K562 (cell line): ENCODE measurements at regions not wholly inside any gene's neighbourhood (a gene's known extent, or its start where the extent isn't known, plus 50 kb on each side); places are given as distances from the start of the nearest gene placed in this dataset.

Source experiments
- ATAC-seq: fragments of 200-7000 bp; cut with Tn5 transposase; 3 replicates; pipeline ENCODE4 v1.9.1; 2020; ENCODE audit warnings: moderate library complexity
- BruUV-seq: library from RNA; stranded (reverse); fragments of 400-500 nt; replicated peaks from 2 replicates; lab custom pipeline; 2021; lab: Mats Ljungman, UMichigan
- CTCF ChIA-PET: fragments of 300-600 bp; formaldehyde crosslinking; extraction: SDS; loops from one replicate; lab custom pipeline; 2021; ENCODE audit warnings: low intra/inter-chr PET ratio; lab: Yijun Ruan, JAX
- POLR2A ChIA-PET: fragments of 300-600, 350-650 bp; sonication (Branson Sonifier 250); formaldehyde crosslinking; extraction: SDS; loops from one replicate; lab custom pipeline; 2021; ENCODE audit warnings: antibody characterized with exemption, inconsistent platforms; lab: Yijun Ruan, JAX
- DNase-seq, 4 experiments: peaks; one replicate each; pipeline versions ENCODE4 v3.0.0 to v3.0.0-alpha.2; 2011 to 2018; ENCODE audit warnings: low spot score in 3 of 4, mixed read lengths in 3 of 4; ENCODE audit errors: extremely low read depth in 1 of 4
- FAIRE-seq: peaks from 2 replicates; lab custom pipeline; 2011; peaks lifted over from hg19 to GRCh38; lab: Jason Lieb, UNC
- H2AFZ ChIP-seq: 2 replicates; pipeline ENCODE4 v1.6.0; 2011; ENCODE audit warnings: low read depth, low read length, control low read depth, inconsistent platforms
- H3K27ac ChIP-seq: fragments of 200-600 bp; 3 replicates; pipeline ENCODE4 v1.8.0; 2011; ENCODE audit warnings: low read depth, mild to moderate bottlenecking, control low read depth, inconsistent platforms, low read length, moderate library complexity, mixed read lengths; ENCODE audit errors: extremely low read depth
- H3K27me3 ChIP-seq, 2 experiments: fragments of 300-600 bp in 1 of 2; 2 replicates in 1 of 2; 3 replicates in 1 of 2; pipeline versions ENCODE4 v1.6.0 to v1.8.0; 2011; ENCODE audit warnings: inconsistent platforms in 2 of 2, low read length in 2 of 2, mild to moderate bottlenecking in 1 of 2, mixed read lengths in 1 of 2, moderate library complexity in 1 of 2; ENCODE audit not compliant: control insufficient read depth in 2 of 2, insufficient read depth in 2 of 2
- H3K36me3 ChIP-seq: fragments of 300-600 bp; 3 replicates; pipeline ENCODE4 v1.8.0; 2011; ENCODE audit warnings: mild to moderate bottlenecking, low read length, inconsistent platforms; ENCODE audit not compliant: control insufficient read depth, insufficient read depth
- H3K4me1 ChIP-seq, 2 experiments: fragments of 200-600 bp in 1 of 2; replicated peaks in 1 of 2; 2 replicates in 1 of 2; 3 replicates in 1 of 2; pipeline versions ENCODE4 v1.5.1 to v1.8.0; 2011; ENCODE audit warnings: inconsistent platforms in 2 of 2, low read length in 2 of 2, mild to moderate bottlenecking in 1 of 2, mixed read lengths in 1 of 2, moderate library complexity in 1 of 2; ENCODE audit not compliant: control insufficient read depth in 2 of 2, insufficient read depth in 2 of 2
- H3K4me2 ChIP-seq: 2 replicates; pipeline ENCODE4 v1.6.1; 2011; ENCODE audit warnings: low read length, control low read depth, inconsistent platforms, mixed read lengths; ENCODE audit not compliant: insufficient read depth
- H3K4me3 ChIP-seq: fragments of 200-600 bp; sonication (generic), shearing (Covaris generic); 2 replicates; pipeline ENCODE4 v1.5.1; 2016; ENCODE audit warnings: control low read depth, inconsistent platforms
- H3K79me2 ChIP-seq: fragments of 200-600 bp; 3 replicates; pipeline ENCODE4 v1.8.0; 2011; ENCODE audit warnings: low read length, inconsistent platforms; ENCODE audit not compliant: control insufficient read depth, insufficient read depth
- H3K9ac ChIP-seq, 2 experiments: 2 replicates each; pipeline versions ENCODE4 v1.6.0 to v1.6.1; 2011; ENCODE audit warnings: low read depth in 2 of 2, low read length in 2 of 2, control low read depth in 1 of 2, inconsistent platforms in 1 of 2, mild to moderate bottlenecking in 1 of 2, mixed read lengths in 1 of 2; ENCODE audit not compliant: insufficient read depth in 1 of 2
- H3K9me1 ChIP-seq: one replicate; pipeline ENCODE4 v1.6.0; 2011; ENCODE audit warnings: inconsistent platforms, mild to moderate bottlenecking, low read length, moderate library complexity; ENCODE audit not compliant: control insufficient read depth, insufficient read depth
- H3K9me3 ChIP-seq: replicated peaks from 2 replicates; pipeline ENCODE4 v1.5.1; 2011; ENCODE audit warnings: low read depth, low read length, inconsistent platforms; ENCODE audit not compliant: control insufficient read depth, insufficient read depth
- H4K20me1 ChIP-seq: replicated peaks from 2 replicates; pipeline ENCODE4 v1.6.1; 2011; ENCODE audit warnings: low read length, inconsistent platforms, mixed read lengths; ENCODE audit not compliant: control insufficient read depth, insufficient read depth
- HMG20A ChIP-seq: fragments of 450-650 bp; formaldehyde crosslinking; conservative IDR thresholded peaks from 2 replicates; pipeline ENCODE4 v1.4.0; 2020; ENCODE audit warnings: mild to moderate bottlenecking, mixed read lengths
- HOXB6 ChIP-seq: fragments of 250-450 bp; sonication (Bioruptor Pico); IDR thresholded peaks from 2 replicates; pipeline ENCODE4 v1.5.1; 2022; ENCODE audit warnings: mild to moderate bottlenecking, borderline replicate concordance
- SOX6 ChIP-seq: fragments of 450-650 bp; IDR thresholded peaks from 2 replicates; pipeline ENCODE4 v1.6.1; 2014; ENCODE audit warnings: mild to moderate bottlenecking
- TAF1 ChIP-seq: IDR thresholded peaks from 2 replicates; pipeline ENCODE4 v1.6.1; 2011; ENCODE audit warnings: mild to moderate bottlenecking, low read length, moderate library complexity; ENCODE audit not compliant: insufficient read depth, control insufficient read depth, severe bottlenecking; ENCODE audit errors: extremely low read depth
- WGBS: fragments of 100-300 bp; shearing (Covaris generic); methylation state at CpG from one replicate; pipeline ENCODE4 v1.1.6; 2016; ENCODE audit warnings: low coverage, mixed read lengths; ENCODE audit not compliant: insufficient coverage; ENCODE audit errors: missing lambda C conversion rate; 5-methylcytosine and 5-hydroxymethylcytosine counted together
- in situ Hi-C: fragments of 300-500 bp; cut with MboI; formaldehyde crosslinking; loops from 4 replicates; pipeline ENCODE4 v1.15.0; 2018; ENCODE audit warnings: inconsistent platforms, mixed read lengths
- intact Hi-C: fragments of 100-400 bp; cut with micrococcal nuclease; formaldehyde crosslinking; loops from 2 replicates; pipeline ENCODE4 v1.14.2; 2022
- TF ChIP-seq, protein P1 (sequence below): sonication (generic); formaldehyde crosslinking; IDR thresholded peaks from 2 replicates; pipeline ENCODE4 v1.8.0; 2022; ENCODE audit warnings: missing genetic modification reagents, mild to moderate bottlenecking, borderline replicate concordance
- TF ChIP-seq, protein P2 (sequence below): sonication (generic); formaldehyde crosslinking; IDR thresholded peaks from 2 replicates; pipeline ENCODE4 v1.8.0; 2022; ENCODE audit warnings: mild to moderate bottlenecking, missing genetic modification reagents
- TF ChIP-seq, protein P3 (sequence below): fragments of 450-650 bp; IDR thresholded peaks from 2 replicates; pipeline ENCODE4 v1.6.1; 2016; ENCODE audit warnings: mild to moderate bottlenecking, moderate library complexity

DNA sequence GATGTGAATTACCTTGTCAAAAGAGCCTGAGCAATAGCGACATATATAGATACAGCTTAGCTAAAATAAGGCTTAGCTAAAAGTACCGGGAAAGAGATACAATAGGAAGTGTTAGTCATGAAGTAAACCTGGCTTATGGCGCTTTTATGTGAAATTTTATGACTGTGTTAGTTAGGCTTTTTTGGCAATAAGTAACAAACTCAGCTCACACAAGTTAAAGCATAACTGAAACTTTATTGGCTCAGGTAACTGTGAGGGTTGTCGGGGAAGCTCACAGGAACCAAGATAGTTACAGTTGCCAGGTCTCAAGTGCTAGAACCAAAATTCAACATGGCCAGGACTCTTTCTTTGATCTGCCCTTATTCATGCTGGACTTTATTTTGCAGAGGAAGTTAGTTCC lies 925.0 kb upstream of the GYPC start (continued):
- TF ChIP-seq, protein P1, sequence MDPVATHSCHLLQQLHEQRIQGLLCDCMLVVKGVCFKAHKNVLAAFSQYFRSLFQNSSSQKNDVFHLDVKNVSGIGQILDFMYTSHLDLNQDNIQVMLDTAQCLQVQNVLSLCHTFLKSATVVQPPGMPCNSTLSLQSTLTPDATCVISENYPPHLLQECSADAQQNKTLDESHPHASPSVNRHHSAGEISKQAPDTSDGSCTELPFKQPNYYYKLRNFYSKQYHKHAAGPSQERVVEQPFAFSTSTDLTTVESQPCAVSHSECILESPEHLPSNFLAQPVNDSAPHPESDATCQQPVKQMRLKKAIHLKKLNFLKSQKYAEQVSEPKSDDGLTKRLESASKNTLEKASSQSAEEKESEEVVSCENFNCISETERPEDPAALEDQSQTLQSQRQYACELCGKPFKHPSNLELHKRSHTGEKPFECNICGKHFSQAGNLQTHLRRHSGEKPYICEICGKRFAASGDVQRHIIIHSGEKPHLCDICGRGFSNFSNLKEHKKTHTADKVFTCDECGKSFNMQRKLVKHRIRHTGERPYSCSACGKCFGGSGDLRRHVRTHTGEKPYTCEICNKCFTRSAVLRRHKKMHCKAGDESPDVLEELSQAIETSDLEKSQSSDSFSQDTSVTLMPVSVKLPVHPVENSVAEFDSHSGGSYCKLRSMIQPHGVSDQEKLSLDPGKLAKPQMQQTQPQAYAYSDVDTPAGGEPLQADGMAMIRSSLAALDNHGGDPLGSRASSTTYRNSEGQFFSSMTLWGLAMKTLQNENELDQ (CRISPR knock-in tag), result no peak

DNA sequence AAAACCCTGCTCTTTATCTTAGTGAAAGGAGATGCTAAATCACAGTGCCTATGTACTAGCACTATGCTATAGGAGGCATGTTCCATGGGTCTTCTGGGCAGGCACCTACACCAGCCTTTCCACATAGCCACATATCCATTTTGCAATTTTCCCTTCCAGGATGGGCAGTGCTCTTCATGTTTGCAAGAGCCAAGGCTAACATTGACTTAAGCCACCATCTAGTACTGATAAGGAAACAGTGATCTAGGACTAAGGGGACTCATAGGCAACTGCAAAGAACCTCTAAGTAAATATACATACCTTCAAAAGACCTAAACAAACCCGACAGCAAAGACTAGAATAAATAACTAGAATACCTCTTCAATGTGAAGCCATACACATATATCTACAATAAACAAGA lies 919.7 kb upstream of the GYPC start:
- intact Hi-C loops (no loop called here), in situ Hi-C loops (no loop called here)
- no peaks in the 10 kb centered on the region for H3K9me1 ChIP-seq
- H4K20me1 ChIP-seq, result no peaks in the 10 kb centered on the region
- no peaks in the 10 kb centered on the region for H3K27me3 ChIP-seq
- no peak overlapping the region for H3K4me3 ChIP-seq
- ATAC-seq (no peak), DNase-seq (no peak), FAIRE-seq (no peak)
- no peaks in the 10 kb centered on the region for H3K79me2 ChIP-seq
- ChIA-PET POLR2A (no interaction called here), CTCF (no interaction called here)
- no TSS peak for BruUV-seq
- H3K4me2 ChIP-seq, result no peak overlapping the region
- no peak overlapping the region for H2AFZ ChIP-seq
- no peak overlapping the region for H3K9ac ChIP-seq
- WGBS, result 0% methylated on average over 1 of the region's 1 CpG
- no peak overlapping the region for H3K27ac ChIP-seq
- no peaks in the 10 kb centered on the region for H3K4me1 ChIP-seq
- H3K36me3 ChIP-seq, result no peaks in the 10 kb centered on the region
- H3K9me3 ChIP-seq, result peaks cover 5% of the 10 kb centered on the region; the same call in 1 of the 2 replicates
- TF ChIP-seq SOX6 (no peak), TAF1 (no peak), HMG20A (no peak), HOXB6 (CRISPR knock-in tag) (no peak)
- TF ChIP-seq, protein P2, sequence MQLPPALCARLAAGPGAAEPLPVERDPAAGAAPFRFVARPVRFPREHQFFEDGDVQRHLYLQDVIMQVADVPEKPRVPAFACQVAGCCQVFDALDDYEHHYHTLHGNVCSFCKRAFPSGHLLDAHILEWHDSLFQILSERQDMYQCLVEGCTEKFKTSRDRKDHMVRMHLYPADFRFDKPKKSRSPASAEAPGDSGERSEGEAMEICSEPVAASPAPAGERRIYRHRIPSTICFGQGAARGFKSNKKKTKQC, result no peak
- TF ChIP-seq, protein P3, sequence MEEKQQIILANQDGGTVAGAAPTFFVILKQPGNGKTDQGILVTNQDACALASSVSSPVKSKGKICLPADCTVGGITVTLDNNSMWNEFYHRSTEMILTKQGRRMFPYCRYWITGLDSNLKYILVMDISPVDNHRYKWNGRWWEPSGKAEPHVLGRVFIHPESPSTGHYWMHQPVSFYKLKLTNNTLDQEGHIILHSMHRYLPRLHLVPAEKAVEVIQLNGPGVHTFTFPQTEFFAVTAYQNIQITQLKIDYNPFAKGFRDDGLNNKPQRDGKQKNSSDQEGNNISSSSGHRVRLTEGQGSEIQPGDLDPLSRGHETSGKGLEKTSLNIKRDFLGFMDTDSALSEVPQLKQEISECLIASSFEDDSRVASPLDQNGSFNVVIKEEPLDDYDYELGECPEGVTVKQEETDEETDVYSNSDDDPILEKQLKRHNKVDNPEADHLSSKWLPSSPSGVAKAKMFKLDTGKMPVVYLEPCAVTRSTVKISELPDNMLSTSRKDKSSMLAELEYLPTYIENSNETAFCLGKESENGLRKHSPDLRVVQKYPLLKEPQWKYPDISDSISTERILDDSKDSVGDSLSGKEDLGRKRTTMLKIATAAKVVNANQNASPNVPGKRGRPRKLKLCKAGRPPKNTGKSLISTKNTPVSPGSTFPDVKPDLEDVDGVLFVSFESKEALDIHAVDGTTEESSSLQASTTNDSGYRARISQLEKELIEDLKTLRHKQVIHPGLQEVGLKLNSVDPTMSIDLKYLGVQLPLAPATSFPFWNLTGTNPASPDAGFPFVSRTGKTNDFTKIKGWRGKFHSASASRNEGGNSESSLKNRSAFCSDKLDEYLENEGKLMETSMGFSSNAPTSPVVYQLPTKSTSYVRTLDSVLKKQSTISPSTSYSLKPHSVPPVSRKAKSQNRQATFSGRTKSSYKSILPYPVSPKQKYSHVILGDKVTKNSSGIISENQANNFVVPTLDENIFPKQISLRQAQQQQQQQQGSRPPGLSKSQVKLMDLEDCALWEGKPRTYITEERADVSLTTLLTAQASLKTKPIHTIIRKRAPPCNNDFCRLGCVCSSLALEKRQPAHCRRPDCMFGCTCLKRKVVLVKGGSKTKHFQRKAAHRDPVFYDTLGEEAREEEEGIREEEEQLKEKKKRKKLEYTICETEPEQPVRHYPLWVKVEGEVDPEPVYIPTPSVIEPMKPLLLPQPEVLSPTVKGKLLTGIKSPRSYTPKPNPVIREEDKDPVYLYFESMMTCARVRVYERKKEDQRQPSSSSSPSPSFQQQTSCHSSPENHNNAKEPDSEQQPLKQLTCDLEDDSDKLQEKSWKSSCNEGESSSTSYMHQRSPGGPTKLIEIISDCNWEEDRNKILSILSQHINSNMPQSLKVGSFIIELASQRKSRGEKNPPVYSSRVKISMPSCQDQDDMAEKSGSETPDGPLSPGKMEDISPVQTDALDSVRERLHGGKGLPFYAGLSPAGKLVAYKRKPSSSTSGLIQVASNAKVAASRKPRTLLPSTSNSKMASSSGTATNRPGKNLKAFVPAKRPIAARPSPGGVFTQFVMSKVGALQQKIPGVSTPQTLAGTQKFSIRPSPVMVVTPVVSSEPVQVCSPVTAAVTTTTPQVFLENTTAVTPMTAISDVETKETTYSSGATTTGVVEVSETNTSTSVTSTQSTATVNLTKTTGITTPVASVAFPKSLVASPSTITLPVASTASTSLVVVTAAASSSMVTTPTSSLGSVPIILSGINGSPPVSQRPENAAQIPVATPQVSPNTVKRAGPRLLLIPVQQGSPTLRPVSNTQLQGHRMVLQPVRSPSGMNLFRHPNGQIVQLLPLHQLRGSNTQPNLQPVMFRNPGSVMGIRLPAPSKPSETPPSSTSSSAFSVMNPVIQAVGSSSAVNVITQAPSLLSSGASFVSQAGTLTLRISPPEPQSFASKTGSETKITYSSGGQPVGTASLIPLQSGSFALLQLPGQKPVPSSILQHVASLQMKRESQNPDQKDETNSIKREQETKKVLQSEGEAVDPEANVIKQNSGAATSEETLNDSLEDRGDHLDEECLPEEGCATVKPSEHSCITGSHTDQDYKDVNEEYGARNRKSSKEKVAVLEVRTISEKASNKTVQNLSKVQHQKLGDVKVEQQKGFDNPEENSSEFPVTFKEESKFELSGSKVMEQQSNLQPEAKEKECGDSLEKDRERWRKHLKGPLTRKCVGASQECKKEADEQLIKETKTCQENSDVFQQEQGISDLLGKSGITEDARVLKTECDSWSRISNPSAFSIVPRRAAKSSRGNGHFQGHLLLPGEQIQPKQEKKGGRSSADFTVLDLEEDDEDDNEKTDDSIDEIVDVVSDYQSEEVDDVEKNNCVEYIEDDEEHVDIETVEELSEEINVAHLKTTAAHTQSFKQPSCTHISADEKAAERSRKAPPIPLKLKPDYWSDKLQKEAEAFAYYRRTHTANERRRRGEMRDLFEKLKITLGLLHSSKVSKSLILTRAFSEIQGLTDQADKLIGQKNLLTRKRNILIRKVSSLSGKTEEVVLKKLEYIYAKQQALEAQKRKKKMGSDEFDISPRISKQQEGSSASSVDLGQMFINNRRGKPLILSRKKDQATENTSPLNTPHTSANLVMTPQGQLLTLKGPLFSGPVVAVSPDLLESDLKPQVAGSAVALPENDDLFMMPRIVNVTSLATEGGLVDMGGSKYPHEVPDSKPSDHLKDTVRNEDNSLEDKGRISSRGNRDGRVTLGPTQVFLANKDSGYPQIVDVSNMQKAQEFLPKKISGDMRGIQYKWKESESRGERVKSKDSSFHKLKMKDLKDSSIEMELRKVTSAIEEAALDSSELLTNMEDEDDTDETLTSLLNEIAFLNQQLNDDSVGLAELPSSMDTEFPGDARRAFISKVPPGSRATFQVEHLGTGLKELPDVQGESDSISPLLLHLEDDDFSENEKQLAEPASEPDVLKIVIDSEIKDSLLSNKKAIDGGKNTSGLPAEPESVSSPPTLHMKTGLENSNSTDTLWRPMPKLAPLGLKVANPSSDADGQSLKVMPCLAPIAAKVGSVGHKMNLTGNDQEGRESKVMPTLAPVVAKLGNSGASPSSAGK, result no peak
